SK-N-SH treated with all-trans-retinoic acid at 6 μM for 48 hours (cell line): ENCODE measurements at regions not wholly inside any gene's neighbourhood (a gene's known extent, or its start where the extent isn't known, plus 50 kb on each side); places are given as distances from the start of the nearest gene placed in this dataset.

Experiments
- TOX ChIP-seq: fragments of 250-450 bp; sonication (Bioruptor Pico); IDR thresholded peaks from 2 replicates; pipeline ENCODE4 v1.8.0; 2021; ENCODE audit warnings: mild to moderate bottlenecking, moderate library complexity, borderline replicate concordance
- ZFP3 ChIP-seq: fragments of 250-450 bp; sonication (Bioruptor Pico); IDR thresholded peaks from 2 replicates; pipeline ENCODE4 v1.5.0; 2020; ENCODE audit warnings: mild to moderate bottlenecking, moderate library complexity
- TF ChIP-seq, protein P1 (sequence below): fragments of 250-450 bp; sonication (Bioruptor Pico); IDR thresholded peaks from 2 replicates; pipeline ENCODE4 v1.8.0; 2020; ENCODE audit warnings: mild to moderate bottlenecking, moderate library complexity, borderline replicate concordance

DNA sequence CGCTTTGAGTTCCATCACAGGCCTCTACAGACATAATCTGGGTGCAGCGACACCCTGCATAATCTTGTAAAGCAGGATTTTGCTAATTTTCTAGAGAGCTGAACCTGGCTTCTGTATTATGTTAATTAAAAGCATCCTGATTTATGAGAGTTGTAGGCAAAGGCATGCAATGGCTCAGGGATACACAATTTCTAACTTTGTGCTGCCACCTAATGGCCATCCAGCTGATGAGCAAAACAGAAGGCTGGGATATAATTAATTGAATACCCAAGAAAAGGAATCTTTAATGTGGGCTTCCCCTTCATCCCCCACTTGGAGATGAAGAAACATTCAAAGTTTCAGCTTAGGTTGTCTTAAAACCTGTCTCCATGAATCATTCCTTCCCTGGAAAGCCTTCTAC is 78.1 kb downstream of the BMP15 start:
- TF ChIP-seq, protein P1, sequence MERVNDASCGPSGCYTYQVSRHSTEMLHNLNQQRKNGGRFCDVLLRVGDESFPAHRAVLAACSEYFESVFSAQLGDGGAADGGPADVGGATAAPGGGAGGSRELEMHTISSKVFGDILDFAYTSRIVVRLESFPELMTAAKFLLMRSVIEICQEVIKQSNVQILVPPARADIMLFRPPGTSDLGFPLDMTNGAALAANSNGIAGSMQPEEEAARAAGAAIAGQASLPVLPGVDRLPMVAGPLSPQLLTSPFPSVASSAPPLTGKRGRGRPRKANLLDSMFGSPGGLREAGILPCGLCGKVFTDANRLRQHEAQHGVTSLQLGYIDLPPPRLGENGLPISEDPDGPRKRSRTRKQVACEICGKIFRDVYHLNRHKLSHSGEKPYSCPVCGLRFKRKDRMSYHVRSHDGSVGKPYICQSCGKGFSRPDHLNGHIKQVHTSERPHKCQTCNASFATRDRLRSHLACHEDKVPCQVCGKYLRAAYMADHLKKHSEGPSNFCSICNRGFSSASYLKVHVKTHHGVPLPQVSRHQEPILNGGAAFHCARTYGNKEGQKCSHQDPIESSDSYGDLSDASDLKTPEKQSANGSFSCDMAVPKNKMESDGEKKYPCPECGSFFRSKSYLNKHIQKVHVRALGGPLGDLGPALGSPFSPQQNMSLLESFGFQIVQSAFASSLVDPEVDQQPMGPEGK, result no peak
- TF ChIP-seq TOX (CRISPR knock-in tag) (no peak), ZFP3 (CRISPR knock-in tag) (no peak)
